Psoas muscle (tissue), 7 donors: ENCODE measurements at regions not wholly inside any gene's neighbourhood (a gene's known extent, or its start where the extent isn't known, plus 50 kb on each side); places are given as distances from the start of the nearest gene placed in this dataset.
"Not testable (repeated sequence)": the region's sequence is repeated elsewhere in the genome, so short reads cannot be mapped to it uniquely, and the experiment has no call there.

Experiments
- ATAC-seq, 4 donors: fragments of 200-7000 bp; cut with Tn5 transposase; one replicate each; pipeline ENCODE4 v1.9.1; 2020; ENCODE audit warnings: moderate library complexity in 3 of 4, mild to moderate bottlenecking in 2 of 4
- DNase-seq, 2 donors: peaks; one replicate each; pipeline ENCODE4 v3.0.0-alpha.2; 2020
- H3K27ac ChIP-seq: fragments of 200-600 bp; one replicate; pipeline ENCODE4 v1.8.0; 2022
- H3K27me3 ChIP-seq, 3 donors: fragments of 200-600 bp in 1 of 3; one replicate each; pipeline versions ENCODE4 v1.6.1 to v1.8.0; 2013 to 2022; ENCODE audit warnings: low read length in 2 of 3, mild to moderate bottlenecking in 2 of 3, moderate library complexity in 1 of 3; ENCODE audit not compliant: insufficient read depth in 3 of 3
- H3K36me3 ChIP-seq, 2 donors: fragments of 200-600 bp in 1 of 2; one replicate each; pipeline versions ENCODE4 v1.6.1 to v1.8.0; 2013 to 2022; ENCODE audit warnings: low read depth in 1 of 2, mild to moderate bottlenecking in 1 of 2, moderate library complexity in 1 of 2; ENCODE audit not compliant: insufficient read depth in 1 of 2
- H3K4me1 ChIP-seq: fragments of 200-600 bp; one replicate; pipeline ENCODE4 v1.8.0; 2022
- H3K4me3 ChIP-seq: fragments of 200-600 bp; one replicate; pipeline ENCODE4 v1.8.0; 2022; ENCODE audit warnings: mild to moderate bottlenecking
- H3K9me3 ChIP-seq: fragments of 200-600 bp; one replicate; pipeline ENCODE4 v1.8.0; 2022
- CTCF ChIP-seq: fragments of 200-600 bp; IDR thresholded peaks from one replicate; pipeline ENCODE4 v1.8.0; 2022; ENCODE audit warnings: antibody characterized with exemption
- WGBS, 3 donors: extraction: QIAGEN DNeasy Blood & Tissue Kit; methylation state at CpG; one replicate each; pipeline versions ENCODE4 v1.1.6 to v1.1.7; 2013; 5-methylcytosine and 5-hydroxymethylcytosine counted together
- intact Hi-C, 2 donors: fragments of 100-400 bp; cut with DNase I; formaldehyde crosslinking; loops; one replicate each; pipeline versions ENCODE4 v1.11.0 to v1.14.2; 2022
- donor health status: healthy with polysubstance abuse.
- donor health status: DM: no; HTN: no; CAD: no; lungs with moderate emphysema.
- donor health status: Bipolar disorder and iron deficiency.
- donor health status: healthy.
- donor health status: DM: yes; HTN: yes; CAD: no.
- donor health status: DM: no; HTN: no; CAD: no.
- donor health status: DM: yes; HTN: yes; CAD: no.

DNA sequence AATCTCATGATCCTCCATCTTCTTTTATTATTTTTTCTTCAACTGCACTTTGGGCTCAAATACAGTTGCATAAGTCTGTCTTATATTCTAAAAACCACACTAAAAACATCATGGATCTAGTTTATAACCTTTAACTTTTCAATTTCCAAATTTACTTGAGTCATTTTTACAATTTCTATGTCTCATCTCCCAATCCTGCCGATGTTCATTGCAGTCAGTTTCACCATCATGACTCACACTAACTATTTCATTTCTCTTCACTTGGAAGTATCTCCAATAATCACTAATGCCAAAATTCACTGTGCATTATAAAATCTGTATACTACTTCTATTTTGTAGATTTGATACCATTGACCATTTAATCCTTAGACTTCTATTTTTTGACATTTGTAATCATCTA, 806.9 kb upstream of the SORCS1 start:
- no peak overlapping the region for H3K4me3 ChIP-seq
- TF ChIP-seq CTCF: no peak
- no peak for ATAC-seq
- intact Hi-C loops: no loop called here
- WGBS, 3 donors: 87 to 92% (median 87%) methylated on average over 1 of the region's 1 CpG
- H3K9me3 ChIP-seq: peaks cover 3% of the 10 kb centered on the region
- no peaks in the 10 kb centered on the region for H3K27me3 ChIP-seq
- DNase-seq: no peak
- H3K27ac ChIP-seq: no peak overlapping the region
- no peaks in the 10 kb centered on the region for H3K36me3 ChIP-seq
- no peaks in the 10 kb centered on the region for H3K4me1 ChIP-seq

GRCh38 chr10:107970512-107970911, 806.0 kb upstream of the SORCS1 start:
- H3K4me1 ChIP-seq: no peaks in the 10 kb centered on the region
- H3K4me3 ChIP-seq: no peak overlapping the region
- no peak overlapping the region for H3K27ac ChIP-seq
- no peak for ATAC-seq
- intact Hi-C loops: no loop called here
- H3K27me3 ChIP-seq: no peaks in the 10 kb centered on the region
- no peaks in the 10 kb centered on the region for H3K36me3 ChIP-seq
- no peak for DNase-seq
- H3K9me3 ChIP-seq: peaks cover 3% of the 10 kb centered on the region
- no peak for TF ChIP-seq CTCF
- 64 to 73% (median 71%) methylated on average over 3 of the region's 3 CpGs for WGBS, 3 donors

GRCh38 chr10:107969936-107970335, 805.4 kb upstream of the SORCS1 start:
- Histone ChIP-seq H3K27me3 (no peaks in the 10 kb centered on the region), H3K4me1 (no peaks in the 10 kb centered on the region), H3K27ac (no peak overlapping the region), H3K9me3 (peaks cover 3% of the 10 kb centered on the region), H3K4me3 (no peak overlapping the region), H3K36me3 (no peaks in the 10 kb centered on the region)
- intact Hi-C loops: no loop called here
- WGBS, 3 donors: 46 to 56% (median 48%) methylated on average over 3 of the region's 3 CpGs
- DNase-seq (no peak), ATAC-seq (no peak)
- TF ChIP-seq CTCF: no peak

DNA sequence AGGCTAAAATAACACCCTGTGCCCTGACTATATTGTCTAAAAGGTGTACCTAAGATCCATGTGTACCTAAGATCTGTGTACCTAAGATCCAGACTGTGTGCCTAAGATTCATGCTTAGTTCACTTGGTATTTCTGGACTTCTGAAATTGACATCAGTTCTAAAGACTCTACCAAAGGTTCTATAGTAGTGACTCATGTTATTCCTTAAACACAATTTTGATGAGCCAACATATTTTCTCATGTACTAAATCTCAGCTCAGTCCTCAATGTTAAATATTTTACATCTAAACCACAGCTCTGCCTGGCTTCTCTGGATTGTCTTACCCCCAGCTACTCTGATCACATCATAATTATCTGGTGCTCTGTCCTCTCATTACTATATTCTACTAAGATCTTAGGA, 802.3 kb upstream of the SORCS1 start:
- ATAC-seq (no peak), DNase-seq (no peak)
- intact Hi-C loops: no loop called here
- H3K27me3 ChIP-seq: no peaks in the 10 kb centered on the region
- peaks cover 3% of the 10 kb centered on the region for H3K9me3 ChIP-seq
- H3K27ac ChIP-seq: no peak overlapping the region
- no peak overlapping the region for H3K4me3 ChIP-seq
- H3K4me1 ChIP-seq: no peaks in the 10 kb centered on the region
- no peak for TF ChIP-seq CTCF
- no peaks in the 10 kb centered on the region for H3K36me3 ChIP-seq

- DNase-seq (no peak), ATAC-seq (no peak)
- Histone ChIP-seq H3K4me1 (no peaks in the 10 kb centered on the region), H3K4me3 (no peak overlapping the region), H3K27me3 (no peaks in the 10 kb centered on the region), H3K9me3 (no peaks in the 10 kb centered on the region), H3K27ac (no peak overlapping the region), H3K36me3 (no peaks in the 10 kb centered on the region)
- WGBS, 3 donors: 46 to 52% (median 48%) methylated on average over 6 of the region's 6 CpGs
- no peak for TF ChIP-seq CTCF
- intact Hi-C loops: no loop called here
Observed at GRCh38 chr10:107952649-107953556, 788.4 kb upstream of the SORCS1 start.

DNA sequence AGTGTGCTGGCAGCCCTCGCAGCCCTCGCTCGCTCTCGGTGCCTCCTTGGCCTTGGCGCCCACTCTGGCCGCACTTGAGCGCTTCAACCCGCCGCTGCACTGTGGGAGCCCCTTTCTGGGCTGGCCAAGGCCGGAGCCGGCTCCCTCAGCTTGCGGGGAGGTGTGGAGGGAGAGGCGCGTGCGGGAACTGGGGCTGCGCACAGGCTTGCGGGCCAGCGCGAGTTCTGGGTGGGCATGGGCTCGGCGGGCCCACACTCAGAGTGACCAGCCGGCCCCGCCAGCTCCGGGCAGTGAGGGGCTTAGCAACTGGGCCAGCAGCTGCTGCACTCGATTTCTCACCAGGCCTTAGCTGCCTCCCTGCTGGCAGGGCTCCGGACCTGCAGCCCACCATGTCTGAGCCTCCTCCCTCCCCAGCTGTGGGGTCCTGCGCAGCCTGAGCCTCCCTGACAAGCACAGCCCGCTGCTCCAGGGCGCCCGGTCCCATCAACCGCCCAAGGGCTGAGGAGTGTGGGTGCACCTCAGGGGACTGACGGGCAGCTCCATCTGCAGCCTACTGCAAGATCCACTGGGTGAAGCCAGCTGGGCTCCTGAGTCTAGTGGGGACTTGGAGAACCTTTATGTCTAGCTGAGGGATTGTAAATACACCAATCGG, 786.0 kb upstream of the SORCS1 start:
- H3K36me3 ChIP-seq, ATAC-seq, H3K27me3 ChIP-seq, H3K4me1 ChIP-seq, H3K9me3 ChIP-seq, H3K27ac ChIP-seq, H3K4me3 ChIP-seq, intact Hi-C loops: not testable (repeated sequence)
- WGBS, 3 donors: 92 to 94% (median 94%) methylated on average over 24 to 33 of the region's 33 CpGs
- peak in 1 of 2 donors; percentile 15 for DNase-seq
